ENCODE measurements at regions not wholly inside any gene's neighbourhood (a gene's known extent, or its start where the extent isn't known, plus 50 kb on each side); places are given as distances from the start of the nearest gene placed in this dataset.

- TF ChIP-seq EZH2 (IDR thresholded peaks at IDR 0.05; ENCODE audit: insufficient read depth, poor library complexity, severe bottlenecking) (no peak), EZH2phosphoT487 (IDR thresholded peaks at IDR 0.05; ENCODE audit: insufficient read depth, low read depth) (no peak)
Observed at GRCh38 chr11:23124996-23125395, 264.7 kb upstream of the CCDC179 start.

Measured in GM23248 (cell line).